GF-D8 (cell line): ENCODE measurements at regions not wholly inside any gene's neighbourhood (a gene's known extent, or its start where the extent isn't known, plus 50 kb on each side); places are given as distances from the start of the nearest gene placed in this dataset.

ENCODE experiments used
- DNase-seq: peaks from one replicate; lab custom pipeline; 2025; lab: John Stamatoyannopoulos, UW

GRCh38 chr18:76202322-76202721 lies 292.7 kb downstream of the ZNF516 start:
- DNase-seq, result no peak

- no peak for DNase-seq
Observed at GRCh38 chr18:76195601-76196000, 299.4 kb downstream of the ZNF516 start.

GRCh38 chr18:76188097-76188496 lies 306.9 kb downstream of the ZNF516 start:
- DNase-seq, result no peak

GRCh38 chr18:76179257-76179656 lies 315.8 kb downstream of the ZNF516 start:
- no peak for DNase-seq

- DNase-seq, result no peak
Observed at GRCh38 chr18:76177160-76177559, 317.9 kb downstream of the ZNF516 start.

- no peak for DNase-seq
Observed at GRCh38 chr18:76174451-76174850, 320.6 kb downstream of the ZNF516 start.

GRCh38 chr18:76169733-76170132 lies 325.3 kb downstream of the ZNF516 start:
- no peak for DNase-seq

GRCh38 chr18:76167845-76168621 lies 327.0 kb downstream of the ZNF516 start:
- no peak for DNase-seq

GRCh38 chr18:76167410-76167809 lies 327.6 kb downstream of the ZNF516 start:
- DNase-seq, result no peak

GRCh38 chr18:76162886-76163285 lies 332.2 kb downstream of the ZNF516 start:
- no peak for DNase-seq

GRCh38 chr18:76161983-76162382 lies 333.1 kb downstream of the ZNF516 start:
- DNase-seq, result no peak

- DNase-seq, result no peak
Observed at GRCh38 chr18:76153691-76154090, 341.4 kb downstream of the ZNF516 start.

- no peak for DNase-seq
Observed at GRCh38 chr18:76149734-76150133, 345.3 kb downstream of the ZNF516 start.

GRCh38 chr18:76149284-76149683 lies 345.8 kb downstream of the ZNF516 start:
- DNase-seq, result no peak

- no peak for DNase-seq
Observed at GRCh38 chr18:76145521-76146376, 349.3 kb downstream of the ZNF516 start.

GRCh38 chr18:76144844-76145243 lies 350.2 kb downstream of the ZNF516 start:
- no peak for DNase-seq

GRCh38 chr18:76142611-76143010 lies 352.4 kb downstream of the ZNF516 start:
- DNase-seq, result no peak

- no peak for DNase-seq
Observed at GRCh38 chr18:76139844-76140243, 355.2 kb downstream of the ZNF516 start.

- DNase-seq, result no peak
Observed at GRCh38 chr18:76137216-76137615, 357.8 kb downstream of the ZNF516 start.

GRCh38 chr18:76136701-76137100 lies 358.3 kb downstream of the ZNF516 start:
- no peak for DNase-seq

- no peak for DNase-seq
Observed at GRCh38 chr18:76134628-76135027, 360.4 kb downstream of the ZNF516 start.

GRCh38 chr18:76133873-76134272 lies 361.2 kb downstream of the ZNF516 start:
- DNase-seq, result no peak

GRCh38 chr18:76131738-76132137 lies 363.3 kb downstream of the ZNF516 start:
- DNase-seq, result no peak
